GM12892 (cell line): ENCODE measurements at regions not wholly inside any gene's neighbourhood (a gene's known extent, or its start where the extent isn't known, plus 50 kb on each side); places are given as distances from the start of the nearest gene placed in this dataset.

Source experiments
- POLR2A ChIP-seq: IDR thresholded peaks from 2 replicates; pipeline ENCODE4 v1.6.1; 2011; ENCODE audit warnings: low read depth, low read length, control low read depth
- POLR2AphosphoS5 ChIP-seq: IDR thresholded peaks from 2 replicates; pipeline ENCODE4 v1.6.1; 2011; ENCODE audit warnings: low read depth, low read length, control low read depth

DNA sequence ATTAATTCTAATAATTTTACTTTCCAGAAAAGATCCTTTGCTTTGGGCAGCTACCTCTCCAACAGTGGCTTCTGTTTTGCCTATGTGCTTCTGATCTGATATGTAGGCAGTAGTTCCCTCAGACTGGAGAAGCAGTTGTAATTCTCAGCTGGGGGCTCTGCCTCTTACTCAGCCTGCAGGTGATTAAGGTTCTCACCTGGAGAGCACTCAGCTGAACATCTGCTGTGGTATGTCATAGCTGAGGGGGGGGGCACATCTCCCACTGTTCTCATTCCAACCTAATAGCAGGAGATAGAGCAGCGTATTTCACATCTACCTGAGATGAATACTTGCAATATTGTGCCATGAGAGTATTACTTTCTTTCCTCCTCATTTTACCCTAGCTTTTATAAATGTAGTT lies 511.9 kb upstream of the CDH8 start:
- TF ChIP-seq POLR2A (no peak), POLR2AphosphoS5 (no peak)
